Right ventricle myocardium inferior (tissue), 1 donor: ENCODE measurements at regions not wholly inside any gene's neighbourhood (a gene's known extent, or its start where the extent isn't known, plus 50 kb on each side); places are given as distances from the start of the nearest gene placed in this dataset.
"Not testable (repeated sequence)": the region's sequence is repeated elsewhere in the genome, so short reads cannot be mapped to it uniquely, and the experiment has no call there.

ENCODE experiments used
- ATAC-seq: fragments of 200-7000 bp; cut with Tn5 transposase; one replicate; pipeline ENCODE4 v1.9.1; 2020; ENCODE audit warnings: mild to moderate bottlenecking, moderate library complexity
- DNase-seq: peaks from one replicate; pipeline ENCODE4 v3.0.0; 2021; ENCODE audit errors: missing footprints
- intact Hi-C: fragments of 100-400 bp; cut with DNase I; formaldehyde crosslinking; loops from one replicate; pipeline ENCODE4 v1.11.0; 2022
- donor health status: DM: no; HTN: yes; CAD: no; lungs with severe emphysema.

- ATAC-seq (no peak), DNase-seq (no peak)
- intact Hi-C loops, result no loop called here
Measured at GRCh38 chr10:120794390-120794789, 56.8 kb upstream of the WDR11 start.

GRCh38 chr10:120798276-120798675, 52.9 kb upstream of the WDR11 start:
- intact Hi-C loops, DNase-seq, ATAC-seq: not testable (repeated sequence)

- intact Hi-C loops, result no loop called here
- ATAC-seq, result no peak
- DNase-seq, result no peak
Measured at GRCh38 chr10:120799849-120800248, 51.3 kb upstream of the WDR11 start.

GRCh38 chr10:120800528-120801323, 50.4 kb upstream of the WDR11 start:
- no peak for ATAC-seq
- intact Hi-C loops, result no loop called here
- no peak for DNase-seq
